ENCODE measurements at regions not wholly inside any gene's neighbourhood (a gene's known extent, or its start where the extent isn't known, plus 50 kb on each side); places are given as distances from the start of the nearest gene placed in this dataset.

GRCh38 chr6:141028791-141029280 lies 1103.9 kb upstream of the GJE1 start:
- in situ Hi-C loops (cut with MboI; ENCODE audit: low sequenced_read_pairs) = no loop called here

GRCh38 chr6:141026504-141026903 lies 1106.2 kb upstream of the GJE1 start:
- in situ Hi-C loops (cut with MboI; ENCODE audit: low sequenced_read_pairs) = no loop called here

GRCh38 chr6:141024526-141024925 lies 1108.2 kb upstream of the GJE1 start:
- in situ Hi-C loops (cut with MboI; ENCODE audit: low sequenced_read_pairs) = no loop called here

GRCh38 chr6:141017941-141018340 lies 1114.8 kb upstream of the GJE1 start:
- in situ Hi-C loops (cut with MboI; ENCODE audit: low sequenced_read_pairs) = no loop called here

DNA sequence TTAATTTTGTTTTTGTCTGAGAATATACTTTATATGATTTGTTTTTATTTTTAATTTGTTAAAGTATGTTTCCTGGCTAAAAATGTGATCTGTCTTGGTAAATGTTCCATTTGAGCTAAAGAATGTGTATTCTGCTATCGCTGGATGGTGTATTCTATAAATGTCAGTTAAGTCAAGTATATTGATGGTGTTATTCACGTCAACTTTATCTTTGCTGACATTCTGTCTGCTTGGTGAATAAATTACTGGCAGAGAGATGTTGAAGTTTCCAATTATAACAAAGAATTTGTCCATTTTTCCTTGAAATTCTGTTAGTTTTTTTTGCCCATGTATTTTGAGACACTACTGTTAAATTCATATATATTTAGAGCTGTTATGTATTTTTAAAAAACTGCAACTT lies 1131.8 kb upstream of the GJE1 start:
- in situ Hi-C loops (cut with MboI; ENCODE audit: low sequenced_read_pairs) = no loop called here

- in situ Hi-C loops (cut with MboI; ENCODE audit: low sequenced_read_pairs) = no loop called here
Measured at GRCh38 chr6:140993515-140993914, 1139.2 kb upstream of the GJE1 start.

- in situ Hi-C loops (cut with MboI; ENCODE audit: low sequenced_read_pairs) = no loop called here
Measured at GRCh38 chr6:140992678-140993077, 1140.0 kb upstream of the GJE1 start.

DNA sequence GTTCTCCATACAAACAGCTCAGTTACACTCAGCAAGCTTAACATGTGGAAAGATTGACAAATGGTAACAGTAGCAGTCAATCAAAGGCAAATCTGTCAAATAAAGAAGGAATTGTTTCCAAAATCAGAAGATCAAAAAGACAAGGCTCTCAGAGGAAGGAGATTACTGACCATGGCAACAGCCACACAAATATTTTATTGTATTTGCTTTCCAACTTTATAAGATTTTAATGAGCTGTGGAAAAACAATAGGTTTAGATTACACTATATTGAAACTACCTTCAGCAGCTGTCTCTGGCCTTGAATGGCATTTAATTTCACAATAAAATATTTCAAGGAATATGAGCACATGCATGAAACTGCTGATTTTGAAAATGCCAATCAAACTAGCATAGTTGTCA lies 1143.9 kb upstream of the GJE1 start:
- in situ Hi-C loops (cut with MboI; ENCODE audit: low sequenced_read_pairs) = no loop called here

- in situ Hi-C loops (cut with MboI; ENCODE audit: low sequenced_read_pairs) = no loop called here
Measured at GRCh38 chr6:140987364-140988155, 1145.2 kb upstream of the GJE1 start.

GRCh38 chr6:140985679-140986275 lies 1146.9 kb upstream of the GJE1 start:
- in situ Hi-C loops (cut with MboI; ENCODE audit: low sequenced_read_pairs) = no loop called here

DNA sequence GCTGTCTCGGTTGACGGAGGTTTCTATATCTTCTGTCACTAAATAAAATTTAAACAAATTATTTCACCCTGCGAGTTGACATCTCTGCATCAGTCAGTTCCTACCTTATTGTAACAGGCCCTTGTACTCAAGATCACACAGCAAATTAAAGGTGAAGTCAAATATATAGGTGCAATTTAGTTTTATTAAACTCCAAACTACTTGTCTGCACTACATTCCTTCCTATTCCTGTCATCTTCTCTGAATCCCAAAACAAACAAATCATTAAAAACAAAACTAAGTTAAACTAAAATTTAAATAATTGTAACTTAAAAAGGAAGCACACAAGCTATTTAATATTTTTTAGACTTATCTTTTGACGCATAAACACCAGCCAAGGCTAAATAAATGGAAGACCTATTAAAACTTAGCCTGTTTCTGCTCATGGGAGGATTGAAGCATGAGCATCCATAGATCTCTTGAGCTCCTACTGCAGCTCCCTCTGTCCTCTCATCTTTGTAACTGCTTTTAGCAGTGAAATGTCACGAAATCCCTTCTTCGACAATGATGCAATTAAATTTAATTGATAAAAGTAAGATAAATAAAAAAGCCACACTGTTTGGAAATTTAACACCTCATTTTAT lies 1152.3 kb upstream of the GJE1 start:
- in situ Hi-C loops (cut with MboI; ENCODE audit: low sequenced_read_pairs) = no loop called here

GRCh38 chr6:140979642-140980091 lies 1153.1 kb upstream of the GJE1 start:
- in situ Hi-C loops (cut with MboI; ENCODE audit: low sequenced_read_pairs) = no loop called here

DNA sequence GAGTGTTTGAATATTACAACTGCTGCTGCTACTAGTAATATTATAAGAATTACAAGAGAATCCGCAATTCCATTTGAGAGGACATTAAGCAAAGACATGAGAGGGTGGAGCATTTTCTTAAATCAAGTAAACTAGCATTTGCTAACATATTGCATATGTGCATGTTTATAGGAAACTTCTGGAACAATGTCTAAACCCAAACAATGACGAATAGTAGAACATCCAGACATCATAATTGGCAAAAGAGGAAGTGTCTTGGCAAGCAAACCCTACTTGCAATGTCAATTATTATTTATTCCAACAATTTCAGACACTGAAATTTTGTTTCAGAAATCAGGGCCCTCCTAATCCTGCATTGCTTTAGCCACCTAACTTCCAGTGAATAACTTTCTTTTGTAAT lies 1155.3 kb upstream of the GJE1 start:
- in situ Hi-C loops (cut with MboI; ENCODE audit: low sequenced_read_pairs) = no loop called here

DNA sequence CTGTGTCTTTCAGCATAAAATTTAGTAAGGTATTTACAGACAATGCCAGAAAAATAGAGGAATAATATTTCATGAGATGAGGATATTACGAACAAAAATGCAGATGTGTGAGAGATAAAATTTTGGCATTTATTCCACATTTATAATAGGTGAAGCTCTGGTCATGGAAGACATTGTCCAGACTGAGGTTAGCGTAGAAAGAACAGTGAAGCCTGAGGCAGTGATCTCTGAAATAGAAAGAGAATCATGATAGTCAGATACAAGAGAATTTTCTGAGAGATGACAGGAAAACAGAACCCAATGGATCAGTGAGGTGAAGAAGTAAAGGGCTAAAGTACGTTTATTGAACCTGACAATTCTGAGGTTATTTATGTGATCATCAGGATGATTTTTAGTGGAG lies 1155.9 kb upstream of the GJE1 start:
- in situ Hi-C loops (cut with MboI; ENCODE audit: low sequenced_read_pairs) = no loop called here

GRCh38 chr6:140970485-140970884 lies 1162.2 kb upstream of the GJE1 start:
- in situ Hi-C loops (cut with MboI; ENCODE audit: low sequenced_read_pairs) = no loop called here

DNA sequence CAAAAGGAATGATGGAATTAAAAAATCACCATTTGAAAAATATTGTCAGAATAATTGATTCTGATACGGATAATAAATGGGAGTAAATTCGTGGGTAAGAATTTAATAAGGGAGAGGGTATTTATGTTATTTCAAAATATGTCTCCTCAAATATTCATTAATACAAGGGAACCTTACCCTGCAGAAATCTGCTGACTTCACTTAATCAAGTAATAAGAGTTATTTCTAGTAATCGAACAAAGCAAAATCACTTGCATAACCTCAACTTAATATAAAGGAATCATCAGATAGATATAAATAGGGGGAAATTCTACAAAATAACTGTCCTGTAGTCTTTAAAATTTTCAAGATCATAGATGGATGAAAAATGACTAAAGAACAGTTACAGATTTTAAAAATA lies 1164.7 kb upstream of the GJE1 start:
- in situ Hi-C loops (cut with MboI; ENCODE audit: low sequenced_read_pairs) = no loop called here

DNA sequence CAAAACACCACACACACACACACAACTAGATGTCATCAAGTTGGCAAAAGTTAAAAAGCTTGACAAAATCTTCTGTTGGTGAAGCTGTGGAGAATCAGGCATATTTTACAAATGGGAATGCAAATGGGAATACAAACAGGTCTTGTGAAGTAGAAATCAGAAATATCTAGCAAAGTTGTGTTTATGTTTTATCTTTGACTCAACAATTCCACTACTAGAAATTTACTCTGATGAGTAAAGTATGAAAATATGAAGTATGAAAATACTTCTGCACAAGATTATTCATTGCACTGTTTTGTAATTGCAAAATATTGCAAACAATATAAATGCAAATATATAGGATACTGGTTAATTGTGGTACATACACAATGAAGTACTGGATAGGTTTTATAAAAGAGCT lies 1166.0 kb upstream of the GJE1 start:
- in situ Hi-C loops (cut with MboI; ENCODE audit: low sequenced_read_pairs) = no loop called here

GRCh38 chr6:140960566-140960965 lies 1172.2 kb upstream of the GJE1 start:
- in situ Hi-C loops (cut with MboI; ENCODE audit: low sequenced_read_pairs) = no loop called here

DNA sequence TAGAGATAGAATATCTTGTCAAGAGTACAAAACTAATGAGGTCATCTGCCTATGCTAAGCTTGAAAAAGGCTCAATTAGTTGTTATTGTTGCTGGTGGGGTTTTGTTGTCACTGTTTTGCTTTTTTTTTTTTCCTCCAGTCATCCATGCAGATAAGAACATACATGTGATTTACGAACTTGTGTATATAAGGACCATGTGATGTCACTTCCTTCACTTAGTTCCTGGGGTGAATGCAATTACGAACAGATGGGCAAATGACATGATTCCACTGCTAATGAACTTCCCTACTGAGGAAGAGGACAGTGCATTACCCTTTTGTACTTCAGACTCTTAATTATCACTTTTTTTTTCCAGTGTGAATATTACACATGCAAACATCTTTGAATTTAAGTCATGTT lies 1175.3 kb upstream of the GJE1 start:
- in situ Hi-C loops (cut with MboI; ENCODE audit: low sequenced_read_pairs) = no loop called here

DNA sequence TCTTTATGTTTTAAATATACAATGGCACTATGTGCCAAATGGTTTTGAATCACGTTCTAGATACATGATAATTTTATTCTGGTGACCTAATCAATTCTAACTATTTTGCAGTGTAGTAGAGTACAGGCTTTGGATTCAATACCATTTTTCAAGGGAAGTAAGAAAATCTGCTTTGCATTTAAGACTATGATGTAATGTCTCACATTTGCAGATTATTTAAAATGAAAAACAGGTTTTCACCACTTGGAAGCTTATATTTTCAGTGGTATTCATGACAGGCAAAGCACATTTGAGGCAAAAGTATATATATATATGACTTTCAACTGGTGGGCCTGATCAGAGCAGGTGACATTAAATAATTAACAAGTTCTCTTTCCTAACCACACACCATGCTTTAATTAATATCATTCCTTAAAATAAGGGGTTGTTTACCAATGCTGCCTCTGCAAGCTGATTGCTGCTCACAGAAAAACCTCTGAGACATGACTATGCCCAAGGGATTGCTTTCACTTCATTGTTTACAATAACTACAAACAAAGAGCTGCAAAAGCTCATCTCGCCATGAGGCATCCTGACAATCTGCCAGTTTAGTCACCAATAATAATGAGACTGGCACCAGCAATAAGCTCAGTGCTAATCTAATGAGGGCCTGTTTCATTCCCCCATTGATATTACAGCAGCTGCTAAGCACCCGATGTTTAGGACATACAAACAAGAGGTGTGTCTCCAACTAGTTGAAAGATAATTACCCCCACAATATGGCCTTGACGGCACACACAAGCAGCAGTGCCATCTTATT lies 1176.0 kb upstream of the GJE1 start:
- in situ Hi-C loops (cut with MboI; ENCODE audit: low sequenced_read_pairs) = no loop called here

DNA sequence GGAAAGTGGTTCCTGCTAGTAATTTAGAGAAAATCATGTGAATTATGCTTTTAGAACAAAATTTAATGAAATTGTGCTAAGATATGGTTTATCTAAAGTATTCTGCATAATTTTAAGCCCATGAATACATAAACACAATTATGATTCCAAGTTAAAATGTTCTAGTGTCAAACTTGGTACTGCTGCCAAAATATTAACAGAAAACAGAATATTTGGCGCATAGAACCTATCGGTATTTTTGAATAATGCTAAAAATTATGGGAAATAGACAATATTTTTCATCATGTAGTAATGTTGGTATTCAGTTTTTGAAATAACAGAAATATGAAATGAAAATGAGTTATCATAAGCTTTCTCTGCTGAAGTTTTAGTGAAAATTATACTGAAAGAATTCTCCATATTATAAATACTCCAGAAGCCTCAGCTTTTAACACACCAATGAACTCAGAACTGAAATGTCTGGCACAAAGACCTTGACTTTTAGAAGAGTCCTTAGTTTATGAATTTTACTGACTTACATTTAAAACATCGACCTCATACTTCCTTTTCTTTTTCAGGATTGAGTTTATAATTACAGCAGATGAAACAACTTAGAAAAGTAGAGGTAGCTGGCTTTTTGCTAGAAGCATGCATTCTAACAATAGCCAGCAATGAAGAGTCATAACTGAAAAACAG lies 1192.3 kb upstream of the GJE1 start:
- in situ Hi-C loops (cut with MboI; ENCODE audit: low sequenced_read_pairs) = no loop called here
